PC-9 (cell line): ENCODE measurements at regions not wholly inside any gene's neighbourhood (a gene's known extent, or its start where the extent isn't known, plus 50 kb on each side); places are given as distances from the start of the nearest gene placed in this dataset.

Experiments used
- BruUV-seq: library from RNA; stranded (reverse); fragments of 400-500 nt; replicated peaks from 2 replicates; lab custom pipeline; 2021; lab: Mats Ljungman, UMichigan
- CTCF ChIA-PET: fragments of 300-600 bp; sonication (Branson Sonifier 250); formaldehyde crosslinking; loops from one replicate; lab custom pipeline; 2022; ENCODE audit warnings: antibody characterized with exemption; lab: Charles Lee
- POLR2A ChIA-PET: fragments of 300-600 bp; sonication (Branson Sonifier 250); formaldehyde crosslinking; loops from one replicate; lab custom pipeline; 2022; ENCODE audit warnings: antibody characterized with exemption; ENCODE audit not compliant: unreplicated experiment; lab: Charles Lee
- DNase-seq, 2 experiments: peaks; one replicate each; pipeline versions ENCODE4 v3.0.0 to v3.0.0-alpha.2; 2015 to 2022; ENCODE audit warnings: mixed read lengths in 1 of 2
- H2AFZ ChIP-seq: fragments of 200-600 bp; sonication (generic); 2 replicates; pipeline ENCODE4 v1.8.1; 2017; ENCODE audit warnings: antibody characterized with exemption
- H3F3A ChIP-seq: fragments of 200-600 bp; sonication (generic); 2 replicates; pipeline ENCODE4 v1.8.1; 2017; ENCODE audit warnings: antibody characterized with exemption, mild to moderate bottlenecking, low read depth; ENCODE audit not compliant: insufficient read depth
- H3K27ac ChIP-seq: fragments of 200-600 bp; sonication (generic); 2 replicates; pipeline ENCODE4 v1.6.1; 2016; ENCODE audit warnings: mixed run types
- H3K27me3 ChIP-seq: fragments of 200-600 bp; sonication (generic); 2 replicates; pipeline ENCODE4 v1.6.1; 2016; ENCODE audit warnings: low read depth, mixed run types; ENCODE audit not compliant: insufficient read depth
- H3K36me3 ChIP-seq: fragments of 200-600 bp; sonication (generic); 2 replicates; pipeline ENCODE4 v1.6.1; 2016; ENCODE audit warnings: low read depth, mixed run types
- H3K4me1 ChIP-seq: fragments of 200-600 bp; sonication (generic); replicated peaks from 2 replicates; pipeline ENCODE4 v1.6.1; 2016; ENCODE audit warnings: mixed run types; ENCODE audit not compliant: insufficient read depth
- H3K4me2 ChIP-seq: fragments of 200-600 bp; sonication (generic); 2 replicates; pipeline ENCODE4 v1.6.1; 2017; ENCODE audit warnings: mixed run types
- H3K4me3 ChIP-seq: fragments of 200-600 bp; sonication (generic); 2 replicates; pipeline ENCODE4 v1.6.1; 2016; ENCODE audit warnings: mixed run types
- H3K79me2 ChIP-seq: fragments of 200-600 bp; sonication (generic); 2 replicates; pipeline ENCODE4 v1.6.1; 2017; ENCODE audit warnings: low read depth, mixed run types
- H3K9me2 ChIP-seq: fragments of 200-600 bp; sonication (generic); 2 replicates; pipeline ENCODE4 v1.8.1; 2017; ENCODE audit warnings: mild to moderate bottlenecking; ENCODE audit not compliant: insufficient read depth
- H3K9me3 ChIP-seq: fragments of 200-600 bp; sonication (generic); 2 replicates; pipeline ENCODE4 v1.8.1; 2016; ENCODE audit warnings: low read depth; ENCODE audit not compliant: insufficient read depth
- H4K20me1 ChIP-seq: fragments of 200-600 bp; sonication (generic); 2 replicates; pipeline ENCODE4 v1.8.1; 2017; ENCODE audit not compliant: insufficient read depth
- EZH2 ChIP-seq: fragments of 200-600 bp; sonication (generic); IDR thresholded peaks from 2 replicates; pipeline ENCODE4 v1.8.0; 2017; ENCODE audit warnings: antibody characterized with exemption, low read depth
- intact Hi-C: fragments of 100-400 bp; cut with micrococcal nuclease; formaldehyde crosslinking; loops from one replicate; pipeline ENCODE4 v1.10.0; 2022; ENCODE audit not compliant: unreplicated experiment
- TF ChIP-seq, protein P1 (sequence below): fragments of 200-600 bp; sonication (generic); conservative IDR thresholded peaks from 2 replicates; pipeline ENCODE4 v1.6.1; 2017; ENCODE audit warnings: mixed run types, antibody characterized with exemption, mild to moderate bottlenecking, moderate library complexity

DNA sequence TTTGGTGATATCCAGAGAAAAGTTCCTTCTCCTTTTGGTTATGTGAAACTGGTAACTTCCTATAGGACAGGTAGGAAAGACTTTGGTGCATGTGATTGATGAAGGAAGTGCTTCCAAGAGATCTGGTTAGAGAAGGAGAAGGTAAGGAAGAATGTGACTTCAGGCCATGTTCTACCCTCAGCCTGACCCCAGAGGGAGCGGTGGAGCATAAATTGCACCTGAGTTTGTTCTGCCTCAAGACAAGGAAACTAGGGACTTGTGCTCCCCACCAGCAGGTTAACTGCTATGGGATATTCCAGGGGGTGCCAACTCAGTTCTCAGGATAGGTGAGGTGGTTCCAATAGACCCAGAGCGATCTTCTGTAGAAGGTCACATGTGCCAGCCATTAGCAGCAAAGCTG is 299.3 kb upstream of the XYLT1 start:
- no peaks in the 10 kb centered on the region for H3K9me2 ChIP-seq
- H3K9me3 ChIP-seq = no peaks in the 10 kb centered on the region
- no peaks in the 10 kb centered on the region for H3K79me2 ChIP-seq
- H3K4me3 ChIP-seq = no peak overlapping the region
- no peaks in the 10 kb centered on the region for H4K20me1 ChIP-seq
- TF ChIP-seq, protein P1, sequence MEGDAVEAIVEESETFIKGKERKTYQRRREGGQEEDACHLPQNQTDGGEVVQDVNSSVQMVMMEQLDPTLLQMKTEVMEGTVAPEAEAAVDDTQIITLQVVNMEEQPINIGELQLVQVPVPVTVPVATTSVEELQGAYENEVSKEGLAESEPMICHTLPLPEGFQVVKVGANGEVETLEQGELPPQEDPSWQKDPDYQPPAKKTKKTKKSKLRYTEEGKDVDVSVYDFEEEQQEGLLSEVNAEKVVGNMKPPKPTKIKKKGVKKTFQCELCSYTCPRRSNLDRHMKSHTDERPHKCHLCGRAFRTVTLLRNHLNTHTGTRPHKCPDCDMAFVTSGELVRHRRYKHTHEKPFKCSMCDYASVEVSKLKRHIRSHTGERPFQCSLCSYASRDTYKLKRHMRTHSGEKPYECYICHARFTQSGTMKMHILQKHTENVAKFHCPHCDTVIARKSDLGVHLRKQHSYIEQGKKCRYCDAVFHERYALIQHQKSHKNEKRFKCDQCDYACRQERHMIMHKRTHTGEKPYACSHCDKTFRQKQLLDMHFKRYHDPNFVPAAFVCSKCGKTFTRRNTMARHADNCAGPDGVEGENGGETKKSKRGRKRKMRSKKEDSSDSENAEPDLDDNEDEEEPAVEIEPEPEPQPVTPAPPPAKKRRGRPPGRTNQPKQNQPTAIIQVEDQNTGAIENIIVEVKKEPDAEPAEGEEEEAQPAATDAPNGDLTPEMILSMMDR = no peak
- no peak for TF ChIP-seq EZH2
- H3K27me3 ChIP-seq = peaks cover 13% of the 10 kb centered on the region; the same call in 1 of the 2 replicates
- DNase-seq = no peak
- no peaks in the 10 kb centered on the region for H3F3A ChIP-seq
- POLR2A ChIA-PET = no interaction called here
- no peaks in the 10 kb centered on the region for H3K4me1 ChIP-seq
- no peaks in the 10 kb centered on the region for H3K36me3 ChIP-seq
- no peak overlapping the region for H3K27ac ChIP-seq
- CTCF ChIA-PET = no interaction called here
- H3K4me2 ChIP-seq = no peak overlapping the region
- BruUV-seq = no TSS peak
- H2AFZ ChIP-seq = no peak overlapping the region
- intact Hi-C loops = no loop called here

DNA sequence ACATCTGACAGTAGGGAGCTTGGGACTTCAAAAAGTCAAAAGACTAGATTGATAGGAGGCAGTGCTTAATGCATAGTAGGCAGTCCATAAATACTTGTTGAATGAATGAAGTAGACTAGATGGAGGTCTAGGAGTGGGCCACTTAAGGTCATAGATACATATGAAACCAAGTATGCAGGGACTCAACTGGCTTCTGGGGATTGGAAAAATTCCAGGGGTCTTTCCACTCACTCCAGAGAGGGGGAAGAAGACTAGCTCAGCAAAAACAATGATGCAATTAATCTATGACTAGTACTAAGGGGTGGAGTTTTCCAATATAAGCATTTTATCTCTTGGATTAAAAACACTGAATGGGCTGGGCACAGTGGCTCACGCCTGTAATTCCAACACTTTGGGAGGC is 298.3 kb upstream of the XYLT1 start:
- intact Hi-C loops = no loop called here
- Histone ChIP-seq H4K20me1 (no peaks in the 10 kb centered on the region), H3K9me3 (no peaks in the 10 kb centered on the region), H3K36me3 (no peaks in the 10 kb centered on the region), H3K9me2 (no peaks in the 10 kb centered on the region), H3K4me2 (no peak overlapping the region), H2AFZ (no peak overlapping the region), H3K4me1 (no peaks in the 10 kb centered on the region), H3K79me2 (no peaks in the 10 kb centered on the region), H3K27ac (no peak overlapping the region), H3K4me3 (no peak overlapping the region), H3K27me3 (peaks cover 10% of the 10 kb centered on the region; the same call in 1 of the 2 replicates), H3F3A (no peaks in the 10 kb centered on the region)
- no TSS peak for BruUV-seq
- POLR2A ChIA-PET = no interaction called here
- TF ChIP-seq EZH2 = no peak
- TF ChIP-seq, protein P1 = no peak
- CTCF ChIA-PET = no interaction called here
- no peak for DNase-seq

DNA sequence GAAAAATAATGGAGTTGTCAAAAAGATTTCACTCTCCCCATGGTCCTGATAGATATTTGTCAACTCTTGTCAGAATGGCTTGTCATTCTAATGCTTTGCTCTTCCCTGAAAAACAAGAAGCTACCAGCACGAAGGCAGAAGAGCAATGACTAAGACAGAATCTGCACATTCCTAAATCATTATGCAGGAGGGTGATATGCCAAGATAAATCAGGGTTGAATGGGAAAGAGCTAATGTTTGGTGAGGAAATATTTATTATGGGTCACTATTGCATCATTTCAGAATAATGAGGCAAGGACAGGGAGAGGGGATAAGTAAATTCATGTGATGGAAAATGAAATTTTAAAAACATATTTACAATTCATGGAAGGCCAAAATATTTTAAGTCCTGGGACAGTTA is 297.5 kb upstream of the XYLT1 start:
- POLR2A ChIA-PET = no interaction called here
- Histone ChIP-seq H3K4me1 (no peaks in the 10 kb centered on the region), H3K9me3 (no peaks in the 10 kb centered on the region), H3F3A (no peaks in the 10 kb centered on the region), H3K4me2 (no peak overlapping the region), H2AFZ (no peak overlapping the region), H3K79me2 (no peaks in the 10 kb centered on the region), H3K27me3 (peaks cover 7% of the 10 kb centered on the region; the same call in 1 of the 2 replicates), H3K27ac (no peak overlapping the region), H3K9me2 (no peaks in the 10 kb centered on the region), H3K36me3 (no peaks in the 10 kb centered on the region), H3K4me3 (no peak overlapping the region), H4K20me1 (no peaks in the 10 kb centered on the region)
- no peak for DNase-seq
- no TSS peak for BruUV-seq
- TF ChIP-seq, protein P1 = no peak
- no peak for TF ChIP-seq EZH2
- CTCF ChIA-PET = no interaction called here
- intact Hi-C loops = no loop called here
